NCI-H460 (cell line): ENCODE measurements at regions not wholly inside any gene's neighbourhood (a gene's known extent, or its start where the extent isn't known, plus 50 kb on each side); places are given as distances from the start of the nearest gene placed in this dataset.

Experiments
- DNase-seq: peaks from one replicate; pipeline ENCODE4 v3.0.0-alpha.2; 2016; ENCODE audit warnings: low read depth; ENCODE audit errors: extremely low read depth

- no peak for DNase-seq
Observed at GRCh38 chr4:58225460-58225859, 1115.3 kb upstream of the IGFBP7 start.

GRCh38 chr4:58219179-58219578 is 1109.0 kb upstream of the IGFBP7 start:
- DNase-seq = no peak

- DNase-seq = no peak
Observed at GRCh38 chr4:58216461-58216860, 1106.3 kb upstream of the IGFBP7 start.

- no peak for DNase-seq
Observed at GRCh38 chr4:58214376-58214775, 1104.2 kb upstream of the IGFBP7 start.

GRCh38 chr4:58209551-58209950 is 1099.4 kb upstream of the IGFBP7 start:
- DNase-seq = no peak

- no peak for DNase-seq
Observed at GRCh38 chr4:58209001-58209400, 1098.8 kb upstream of the IGFBP7 start.

- no peak for DNase-seq
Observed at GRCh38 chr4:58205446-58206235, 1095.5 kb upstream of the IGFBP7 start.

GRCh38 chr4:58192217-58192616 is 1082.0 kb upstream of the IGFBP7 start:
- no peak for DNase-seq

- DNase-seq = no peak
Observed at GRCh38 chr4:58191109-58191508, 1080.9 kb upstream of the IGFBP7 start.

GRCh38 chr4:58188316-58188715 is 1078.1 kb upstream of the IGFBP7 start:
- DNase-seq = no peak

- DNase-seq = no peak
Observed at GRCh38 chr4:58175024-58175423, 1064.8 kb upstream of the IGFBP7 start.

- no peak for DNase-seq
Observed at GRCh38 chr4:58166490-58166889, 1056.3 kb upstream of the IGFBP7 start.

GRCh38 chr4:58163156-58163555 is 1053.0 kb upstream of the IGFBP7 start:
- DNase-seq = no peak

- DNase-seq = no peak
Observed at GRCh38 chr4:58149404-58150085, 1039.4 kb upstream of the IGFBP7 start.

GRCh38 chr4:58144721-58145120 is 1034.5 kb upstream of the IGFBP7 start:
- DNase-seq = no peak

- no peak for DNase-seq
Observed at GRCh38 chr4:58138786-58139668, 1028.8 kb upstream of the IGFBP7 start.

- DNase-seq = no peak
Observed at GRCh38 chr4:58136604-58137003, 1026.4 kb upstream of the IGFBP7 start.

- DNase-seq = no peak
Observed at GRCh38 chr4:58127680-58128079, 1017.5 kb upstream of the IGFBP7 start.

GRCh38 chr4:58119298-58119697 is 1009.1 kb upstream of the IGFBP7 start:
- DNase-seq = no peak

- no peak for DNase-seq
Observed at GRCh38 chr4:58113126-58113525, 1002.9 kb upstream of the IGFBP7 start.

- no peak for DNase-seq
Observed at GRCh38 chr4:58111818-58112217, 1001.6 kb upstream of the IGFBP7 start.
